GM12891 (cell line): ENCODE measurements at regions not wholly inside any gene's neighbourhood (a gene's known extent, or its start where the extent isn't known, plus 50 kb on each side); places are given as distances from the start of the nearest gene placed in this dataset.

Source experiments
- PAX5 ChIP-seq: IDR thresholded peaks from 2 replicates; pipeline ENCODE4 v1.6.1; 2011; ENCODE audit warnings: low read length, moderate library complexity, mild to moderate bottlenecking; ENCODE audit not compliant: insufficient read depth, severe bottlenecking
- POLR2A ChIP-seq: IDR thresholded peaks from 2 replicates; pipeline ENCODE4 v1.6.1; 2011; ENCODE audit warnings: low read depth, low read length, control low read depth
- POLR2AphosphoS5 ChIP-seq: IDR thresholded peaks from 2 replicates; pipeline ENCODE4 v1.6.1; 2011; ENCODE audit warnings: low read depth, low read length, control low read depth
- SPI1 ChIP-seq: IDR thresholded peaks from 2 replicates; pipeline ENCODE4 v1.6.1; 2011; ENCODE audit warnings: low read depth, low read length, control low read depth
- TAF1 ChIP-seq: IDR thresholded peaks from 2 replicates; pipeline ENCODE4 v1.6.1; 2011; ENCODE audit warnings: low read depth, low read length, control low read depth

DNA sequence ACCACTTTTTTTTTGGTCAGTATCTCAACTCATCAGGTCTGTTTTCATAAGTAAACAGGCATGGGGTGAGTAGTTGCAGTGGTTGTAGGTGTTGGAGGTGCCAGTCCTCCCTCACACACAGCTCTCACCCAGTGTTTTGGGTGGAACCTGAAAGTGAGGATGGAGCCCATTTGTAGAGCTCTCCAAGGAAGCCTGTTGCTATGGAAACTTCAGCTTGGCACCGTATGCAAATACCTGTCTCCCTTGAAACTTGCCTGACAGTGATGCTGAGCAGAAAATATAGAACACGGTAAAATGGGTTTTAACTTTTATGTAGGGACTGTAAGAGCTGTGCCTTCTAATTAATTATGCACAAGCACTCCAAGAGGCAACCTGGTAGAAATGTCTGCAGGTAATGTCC lies 214.1 kb downstream of the AJAP1 start:
- TF ChIP-seq POLR2A (no peak), TAF1 (no peak), POLR2AphosphoS5 (no peak), PAX5 (no peak), SPI1 (no peak)
